PC-3 (cell line): ENCODE measurements at regions not wholly inside any gene's neighbourhood (a gene's known extent, or its start where the extent isn't known, plus 50 kb on each side); places are given as distances from the start of the nearest gene placed in this dataset.

ENCODE experiments used
- ATAC-seq: fragments of 200-7000 bp; cut with Tn5 transposase; 2 replicates; pipeline ENCODE4 v1.9.1; 2020; ENCODE audit warnings: mild to moderate bottlenecking, moderate library complexity
- BruUV-seq: library from RNA; stranded (reverse); fragments of 400-500 nt; replicated peaks from 2 replicates; lab custom pipeline; 2021; lab: Mats Ljungman, UMichigan
- CTCF ChIA-PET: fragments of 300-600 bp; sonication (Branson Sonifier 250); formaldehyde crosslinking; loops from one replicate; lab custom pipeline; 2022; ENCODE audit warnings: antibody characterized with exemption; lab: Charles Lee
- POLR2A ChIA-PET: fragments of 300-600 bp; sonication (Branson Sonifier 250); formaldehyde crosslinking; loops from one replicate; lab custom pipeline; 2022; ENCODE audit warnings: antibody characterized with exemption; ENCODE audit not compliant: unreplicated experiment; lab: Charles Lee
- DNase-seq: peaks from one replicate; pipeline ENCODE4 v3.0.0-alpha.2; 2015
- H2AFZ ChIP-seq: fragments of 300-600 bp; sonication (generic); 2 replicates; pipeline ENCODE4 v1.6.0; 2016; ENCODE audit warnings: antibody characterized with exemption, low read length
- H3F3A ChIP-seq: fragments of 300-600 bp; sonication (generic); one replicate; pipeline ENCODE4 v1.6.0; 2017; ENCODE audit warnings: antibody characterized with exemption, low read length, control low read depth, mild to moderate bottlenecking; ENCODE audit not compliant: unreplicated experiment
- H3K27ac ChIP-seq: fragments of 300-600 bp; sonication (generic); 2 replicates; pipeline ENCODE4 v1.5.1; 2016; ENCODE audit warnings: mild to moderate bottlenecking, low read length
- H3K27me3 ChIP-seq: fragments of 300-600 bp; sonication (generic); 2 replicates; pipeline ENCODE4 v1.6.1; 2016; ENCODE audit warnings: low read length, mixed read lengths
- H3K36me3 ChIP-seq: fragments of 300-600 bp; sonication (generic); 2 replicates; pipeline ENCODE4 v1.6.1; 2016; ENCODE audit warnings: low read depth, mixed run types, low read length, mixed read lengths
- H3K4me1 ChIP-seq: fragments of 300-600 bp; sonication (generic); 2 replicates; pipeline ENCODE4 v1.5.1; 2016; ENCODE audit warnings: low read length; ENCODE audit not compliant: insufficient read depth
- H3K4me2 ChIP-seq: fragments of 300-600 bp; sonication (generic); 2 replicates; pipeline ENCODE4 v1.6.0; 2016; ENCODE audit warnings: low read length
- H3K4me3 ChIP-seq: fragments of 300-600 bp; sonication (generic); 2 replicates; pipeline ENCODE4 v1.5.1; 2016; ENCODE audit warnings: mild to moderate bottlenecking, low read length, mixed read lengths
- H3K79me2 ChIP-seq: fragments of 300-600 bp; sonication (generic); 2 replicates; pipeline ENCODE4 v1.6.1; 2017; ENCODE audit warnings: low read length, mixed read lengths
- H3K9ac ChIP-seq: fragments of 300-600 bp; sonication (generic); 2 replicates; pipeline ENCODE4 v1.6.0; 2016; ENCODE audit warnings: mild to moderate bottlenecking, low read length
- H3K9me2 ChIP-seq: fragments of 300-600 bp; sonication (generic); replicated peaks from 2 replicates; pipeline ENCODE4 v1.6.1; 2016; ENCODE audit warnings: mixed run types, low read length, mixed read lengths
- H3K9me3 ChIP-seq: fragments of 300-600 bp; sonication (generic); 2 replicates; pipeline ENCODE4 v1.6.1; 2016; ENCODE audit warnings: low read length, mixed read lengths
- H4K20me1 ChIP-seq: fragments of 300-600 bp; sonication (generic); 2 replicates; pipeline ENCODE4 v1.6.1; 2016; ENCODE audit warnings: low read length, mixed read lengths
- CTCF ChIP-seq: fragments of 300-600 bp; sonication (generic); conservative IDR thresholded peaks from 2 replicates; pipeline ENCODE4 v1.5.1; 2017; ENCODE audit warnings: antibody characterized with exemption, low read depth, mild to moderate bottlenecking, low read length
- EZH2 ChIP-seq: fragments of 300-600 bp; sonication (generic); IDR thresholded peaks from one replicate; pipeline ENCODE4 v1.6.1; 2017; ENCODE audit warnings: antibody characterized with exemption, mild to moderate bottlenecking, low read length; ENCODE audit not compliant: unreplicated experiment
- EZH2phosphoT487 ChIP-seq: fragments of 300-600 bp; sonication (generic); IDR thresholded peaks from 2 replicates; pipeline ENCODE4 v1.6.1; 2018; ENCODE audit warnings: mild to moderate bottlenecking, antibody characterized with exemption, low read length, borderline replicate concordance
- intact Hi-C: fragments of 100-400 bp; cut with micrococcal nuclease; formaldehyde crosslinking; loops from 2 replicates; pipeline ENCODE4 v1.9.0; 2023

- H3F3A ChIP-seq: no peaks in the 10 kb centered on the region
- no TSS peak for BruUV-seq
- H3K9me2 ChIP-seq: no peaks in the 10 kb centered on the region
- H3K27ac ChIP-seq: no peak overlapping the region
- no peak overlapping the region for H3K9ac ChIP-seq
- no peaks in the 10 kb centered on the region for H3K79me2 ChIP-seq
- peaks cover 9% of the 10 kb centered on the region for H3K4me1 ChIP-seq
- H3K9me3 ChIP-seq: no peaks in the 10 kb centered on the region
- H2AFZ ChIP-seq: no peak overlapping the region
- ChIA-PET CTCF (no interaction called here), POLR2A (no interaction called here)
- DNase-seq: no peak
- H3K4me2 ChIP-seq: no peak overlapping the region
- intact Hi-C loops: no loop called here
- no peaks in the 10 kb centered on the region for H3K27me3 ChIP-seq
- no peak for TF ChIP-seq CTCF
- TF ChIP-seq EZH2: no peak
- TF ChIP-seq EZH2phosphoT487: no peak
- ATAC-seq: no peak
- H4K20me1 ChIP-seq: no peaks in the 10 kb centered on the region
- H3K36me3 ChIP-seq: no peaks in the 10 kb centered on the region
- no peak overlapping the region for H3K4me3 ChIP-seq
Observed at GRCh38 chr20:18979132-18979531, 165.5 kb downstream of the SCP2D1 start.

GRCh38 chr20:18981962-18982539 lies 168.5 kb downstream of the SCP2D1 start:
- intact Hi-C loops: no loop called here
- H3K9ac ChIP-seq: no peak overlapping the region
- BruUV-seq: no TSS peak
- no peaks in the 10 kb centered on the region for H3F3A ChIP-seq
- TF ChIP-seq EZH2phosphoT487 (no peak), CTCF (no peak), EZH2 (no peak)
- H3K9me2 ChIP-seq: no peaks in the 10 kb centered on the region
- H3K4me3 ChIP-seq: no peak overlapping the region
- no peak for ATAC-seq
- H3K9me3 ChIP-seq: no peaks in the 10 kb centered on the region
- H3K27ac ChIP-seq: no peak overlapping the region
- H4K20me1 ChIP-seq: no peaks in the 10 kb centered on the region
- H2AFZ ChIP-seq: no peak overlapping the region
- H3K4me2 ChIP-seq: no peak overlapping the region
- DNase-seq: no peak
- no peaks in the 10 kb centered on the region for H3K79me2 ChIP-seq
- H3K27me3 ChIP-seq: no peaks in the 10 kb centered on the region
- H3K4me1 ChIP-seq: peaks cover 33% of the 10 kb centered on the region
- POLR2A ChIA-PET: no interaction called here
- H3K36me3 ChIP-seq: no peaks in the 10 kb centered on the region
- CTCF ChIA-PET: no interaction called here

- BruUV-seq: no TSS peak
- H3K4me2 ChIP-seq: peak overlapping the region; percentile 58
- no peaks in the 10 kb centered on the region for H3K36me3 ChIP-seq
- no peaks in the 10 kb centered on the region for H3F3A ChIP-seq
- H3K79me2 ChIP-seq: no peaks in the 10 kb centered on the region
- H3K9me3 ChIP-seq: no peaks in the 10 kb centered on the region
- no peaks in the 10 kb centered on the region for H3K9me2 ChIP-seq
- peak; percentile 73 for DNase-seq
- no peaks in the 10 kb centered on the region for H3K27me3 ChIP-seq
- intact Hi-C loops: no loop called here
- no peak overlapping the region for H3K4me3 ChIP-seq
- TF ChIP-seq EZH2phosphoT487: no peak
- no peak for TF ChIP-seq CTCF
- TF ChIP-seq EZH2: no peak
- peak overlapping the region; percentile 88 for H3K27ac ChIP-seq
- ATAC-seq: no peak
- H3K4me1 ChIP-seq: peaks cover 33% of the 10 kb centered on the region
- ChIA-PET POLR2A (interaction anchor here (0.6 kb wide), 1 partner anchor 33 kb away, joined by 3 read pairs; no protein-coding TSS in a partner anchor), CTCF (no interaction called here)
- no peaks in the 10 kb centered on the region for H4K20me1 ChIP-seq
- peak overlapping the region; percentile 70 for H3K9ac ChIP-seq
- peak overlapping the region; percentile 60 for H2AFZ ChIP-seq
Observed at GRCh38 chr20:18983796-18984195, 170.2 kb downstream of the SCP2D1 start.
